B cell (primary cell): ENCODE measurements at regions not wholly inside any gene's neighbourhood (a gene's known extent, or its start where the extent isn't known, plus 50 kb on each side); places are given as distances from the start of the nearest gene placed in this dataset.

Source experiments
- ATAC-seq: fragments of 200-7000 bp; cut with Tn5 transposase; one replicate; pipeline ENCODE4 v1.10.0; 2021; ENCODE audit warnings: low read depth, mild to moderate bottlenecking, moderate number of reproducible peaks, moderate library complexity
- CTCF ChIA-PET: fragments of 350-600 bp; sonication (Branson Sonifier 250); formaldehyde crosslinking; loops from one replicate; lab custom pipeline; 2021; ENCODE audit warnings: antibody characterized with exemption, inconsistent platforms; lab: Charles Lee
- POLR2A ChIA-PET: fragments of 350-600 bp; sonication (Branson Sonifier 250); formaldehyde crosslinking; loops from one replicate; lab custom pipeline; 2021; ENCODE audit warnings: antibody characterized with exemption; lab: Charles Lee
- DNase-seq: peaks from one replicate; pipeline ENCODE4 v3.0.0; 2013
- H2AFZ ChIP-seq: 2 replicates; pipeline ENCODE4 v1.6.1; 2012; ENCODE audit warnings: mild to moderate bottlenecking, low read depth, low read length; ENCODE audit not compliant: insufficient read depth, poor library complexity, severe bottlenecking
- H3K27ac ChIP-seq, 2 donors: 1 replicate in 1 of 2; 2 replicates in 1 of 2; pipeline ENCODE4 v1.5.1; 2012 to 2013; ENCODE audit warnings: low read length in 2 of 2, mild to moderate bottlenecking in 2 of 2, moderate library complexity in 1 of 2
- H3K27me3 ChIP-seq, 4 experiments: fragments of 200-600 bp in 1 of 4; sonication (generic) in 1 of 4; replicated peaks in 1 of 4; 1 replicate in 2 of 4; 2 replicates in 2 of 4; pipeline versions ENCODE4 v1.6.1 to v1.7.0; 2013 to 2016; ENCODE audit warnings: low read length in 3 of 4, mild to moderate bottlenecking in 2 of 4, mixed read lengths in 1 of 4, moderate library complexity in 1 of 4; ENCODE audit not compliant: insufficient read depth in 4 of 4, control insufficient read depth in 3 of 4; ENCODE audit errors: control extremely low read depth in 1 of 4
- H3K36me3 ChIP-seq, 2 experiments: replicated peaks in 1 of 2; 1 replicate in 1 of 2; 2 replicates in 1 of 2; pipeline versions ENCODE4 v1.6.1 to v1.7.1; 2013; ENCODE audit warnings: low read length in 1 of 2; ENCODE audit not compliant: insufficient read depth in 2 of 2, control insufficient read depth in 1 of 2; ENCODE audit errors: control extremely low read depth in 1 of 2, extremely low read depth in 1 of 2
- H3K4me1 ChIP-seq, 2 donors: fragments of 200-600 bp in 1 of 2; sonication (generic) in 1 of 2; 1 replicate in 1 of 2; 2 replicates in 1 of 2; pipeline versions ENCODE4 v1.5.1 to v1.6.1; 2013 to 2017; ENCODE audit warnings: low read length in 2 of 2; ENCODE audit not compliant: control insufficient read depth in 2 of 2, insufficient read depth in 2 of 2
- H3K4me2 ChIP-seq: replicated peaks from 2 replicates; pipeline ENCODE3; 2012; ENCODE audit warnings: mild to moderate bottlenecking, low read depth, low read length; ENCODE audit not compliant: poor library complexity, severe bottlenecking
- H3K4me3 ChIP-seq, 5 experiments: fragments of 200-600 bp in 1 of 5; sonication (generic) in 1 of 5; 1 replicate in 3 of 5; 2 replicates in 2 of 5; pipeline versions ENCODE4 v1.5.1 to v1.7.0; 2011 to 2016; ENCODE audit warnings: low read length in 4 of 5, mild to moderate bottlenecking in 4 of 5, low read depth in 2 of 5, control low read depth in 1 of 5, moderate library complexity in 1 of 5; ENCODE audit not compliant: insufficient read depth in 1 of 5; ENCODE audit errors: control extremely low read depth in 1 of 5, extremely low read depth in 1 of 5
- H3K79me2 ChIP-seq: fragments of 200-600 bp; sonication (generic); one replicate; pipeline ENCODE4 v1.6.0; 2016; ENCODE audit warnings: low read length; ENCODE audit not compliant: control insufficient read depth, insufficient read depth
- H3K9ac ChIP-seq: fragments of 200-600 bp; sonication (generic); 2 replicates; pipeline ENCODE4 v1.6.1; 2017; ENCODE audit warnings: mild to moderate bottlenecking, low read length, moderate library complexity
- H3K9me3 ChIP-seq, 3 donors: one replicate each; pipeline versions ENCODE4 v1.6.1 to v1.7.1; 2013; ENCODE audit warnings: low read length in 2 of 3; ENCODE audit not compliant: control insufficient read depth in 2 of 3, insufficient read depth in 1 of 3; ENCODE audit errors: control extremely low read depth in 1 of 3
- H4K20me1 ChIP-seq: 2 replicates; pipeline ENCODE4 v1.6.0; 2012; ENCODE audit warnings: mild to moderate bottlenecking, low read length; ENCODE audit not compliant: insufficient read depth, control insufficient read depth, poor library complexity, severe bottlenecking
- H3K27ac Mint-ChIP-seq: one replicate; pipeline ENCODE4 v1.8.0; 2021; ENCODE audit warnings: mixed read lengths
- H3K27me3 Mint-ChIP-seq: one replicate; pipeline ENCODE4 v1.8.0; 2021; ENCODE audit warnings: mixed read lengths
- H3K4me1 Mint-ChIP-seq: one replicate; pipeline ENCODE4 v1.8.0; 2021; ENCODE audit warnings: mixed read lengths
- H3K4me3 Mint-ChIP-seq: one replicate; pipeline ENCODE4 v1.8.0; 2021; ENCODE audit warnings: mixed read lengths
- H3K9me3 Mint-ChIP-seq: one replicate; pipeline ENCODE4 v1.8.0; 2022; ENCODE audit warnings: mixed read lengths; ENCODE audit not compliant: insufficient read depth
- EZH2 ChIP-seq: IDR thresholded peaks from 2 replicates; pipeline ENCODE4 v1.6.1; 2012; ENCODE audit warnings: borderline replicate concordance, low read depth, mild to moderate bottlenecking, moderate library complexity, low read length; ENCODE audit not compliant: insufficient read depth, poor library complexity, severe bottlenecking
- WGBS: methylation state at CpG from one replicate; pipeline ENCODE4 v1.1.5; 2013; ENCODE audit warnings: missing lambda C conversion rate; ENCODE audit not compliant: insufficient coverage; 5-methylcytosine and 5-hydroxymethylcytosine counted together
- intact Hi-C: fragments of 100-400 bp; cut with micrococcal nuclease; formaldehyde crosslinking; loops from one replicate; pipeline ENCODE4 v1.10.0; 2022
- TF ChIP-seq, protein P1 (sequence below): fragments of 200-600 bp; IDR thresholded peaks from one replicate; pipeline ENCODE4 v1.8.0; 2022; ENCODE audit warnings: antibody characterized with exemption, mild to moderate bottlenecking

DNA sequence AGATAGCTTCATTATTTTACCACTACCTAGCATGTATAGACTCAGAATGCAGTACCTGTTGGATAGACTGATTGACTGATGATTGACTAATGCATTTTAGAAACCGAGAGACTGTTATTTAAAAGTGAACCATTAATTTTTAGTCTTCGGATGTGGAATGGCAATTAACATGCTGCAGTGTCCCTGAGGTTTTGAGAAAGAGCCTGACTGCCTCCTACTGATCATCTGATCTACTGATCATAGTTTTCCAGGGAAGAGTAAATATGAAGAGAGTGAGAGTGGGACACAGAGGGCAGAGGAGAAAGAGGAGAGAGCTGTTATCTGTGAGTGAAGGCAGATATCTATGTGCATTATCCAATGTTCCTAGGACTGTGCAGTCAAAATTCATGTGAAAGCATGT lies 764.7 kb downstream of the TRIML1 start:
- Mint-ChIP-seq H3K27ac (no peak overlapping the region), H3K27me3 (no peaks in the 10 kb centered on the region), H3K9me3 (peaks cover 5% of the 10 kb centered on the region), H3K4me3 (no peak overlapping the region), H3K4me1 (no peaks in the 10 kb centered on the region)
- Histone ChIP-seq H3K36me3 (no peaks in the 10 kb centered on the region), H4K20me1 (no peaks in the 10 kb centered on the region), H3K9ac (no peak overlapping the region), H3K27me3 (no peaks in the 10 kb centered on the region), H2AFZ (no peak overlapping the region), H3K4me2 (no peak overlapping the region), H3K4me1 (no peaks in the 10 kb centered on the region), H3K4me3 (no peak overlapping the region), H3K9me3 (peaks cover 0 to 7% (median 0%) of the 10 kb centered on the region in 3 donors), H3K27ac (no peak overlapping the region), H3K79me2 (no peaks in the 10 kb centered on the region)
- TF ChIP-seq EZH2 = no peak
- TF ChIP-seq, protein P1, sequence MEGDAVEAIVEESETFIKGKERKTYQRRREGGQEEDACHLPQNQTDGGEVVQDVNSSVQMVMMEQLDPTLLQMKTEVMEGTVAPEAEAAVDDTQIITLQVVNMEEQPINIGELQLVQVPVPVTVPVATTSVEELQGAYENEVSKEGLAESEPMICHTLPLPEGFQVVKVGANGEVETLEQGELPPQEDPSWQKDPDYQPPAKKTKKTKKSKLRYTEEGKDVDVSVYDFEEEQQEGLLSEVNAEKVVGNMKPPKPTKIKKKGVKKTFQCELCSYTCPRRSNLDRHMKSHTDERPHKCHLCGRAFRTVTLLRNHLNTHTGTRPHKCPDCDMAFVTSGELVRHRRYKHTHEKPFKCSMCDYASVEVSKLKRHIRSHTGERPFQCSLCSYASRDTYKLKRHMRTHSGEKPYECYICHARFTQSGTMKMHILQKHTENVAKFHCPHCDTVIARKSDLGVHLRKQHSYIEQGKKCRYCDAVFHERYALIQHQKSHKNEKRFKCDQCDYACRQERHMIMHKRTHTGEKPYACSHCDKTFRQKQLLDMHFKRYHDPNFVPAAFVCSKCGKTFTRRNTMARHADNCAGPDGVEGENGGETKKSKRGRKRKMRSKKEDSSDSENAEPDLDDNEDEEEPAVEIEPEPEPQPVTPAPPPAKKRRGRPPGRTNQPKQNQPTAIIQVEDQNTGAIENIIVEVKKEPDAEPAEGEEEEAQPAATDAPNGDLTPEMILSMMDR = no peak
- ATAC-seq (no peak), DNase-seq (no peak)
- WGBS = no CpG with 5 or more reads among the region's 2 CpGs
- ChIA-PET POLR2A (no interaction called here), CTCF (no interaction called here)
- intact Hi-C loops = no loop called here

DNA sequence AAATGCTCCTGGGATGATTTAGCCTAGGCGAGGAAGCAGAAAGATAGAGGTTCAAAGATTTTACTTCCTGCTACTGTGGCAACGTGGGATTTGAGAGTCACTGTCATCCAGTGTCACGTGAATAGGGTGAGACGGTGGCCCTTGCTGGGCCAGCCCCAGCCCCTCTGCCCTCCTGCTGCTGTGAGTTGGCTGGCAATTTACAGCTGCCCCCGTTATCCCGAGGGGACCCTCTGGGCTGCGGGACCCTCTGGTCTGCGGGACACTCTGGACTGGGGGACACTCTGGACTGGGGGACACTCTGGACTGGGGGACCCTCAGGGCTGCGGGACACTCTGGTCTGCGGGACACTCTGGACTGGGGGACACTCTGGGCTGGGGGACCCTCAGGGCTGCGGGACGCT lies 765.4 kb downstream of the TRIML1 start:
- Histone ChIP-seq H3K4me1 (no peaks in the 10 kb centered on the region), H3K9ac (no peak overlapping the region), H4K20me1 (no peaks in the 10 kb centered on the region), H3K4me3 (no peak overlapping the region), H3K27me3 (no peaks in the 10 kb centered on the region), H3K79me2 (no peaks in the 10 kb centered on the region), H2AFZ (no peak overlapping the region), H3K9me3 (peaks cover 0 to 7% (median 0%) of the 10 kb centered on the region in 3 donors), H3K27ac (no peak overlapping the region), H3K4me2 (no peak overlapping the region), H3K36me3 (no peaks in the 10 kb centered on the region)
- H3K27me3 Mint-ChIP-seq = no peaks in the 10 kb centered on the region
- H3K4me3 Mint-ChIP-seq = no peak overlapping the region
- H3K9me3 Mint-ChIP-seq = peaks cover 5% of the 10 kb centered on the region
- no peak for DNase-seq
- ChIA-PET CTCF (no interaction called here), POLR2A (no interaction called here)
- TF ChIP-seq, protein P1 = no peak
- no peak for TF ChIP-seq EZH2
- H3K4me1 Mint-ChIP-seq = no peaks in the 10 kb centered on the region
- intact Hi-C loops = no loop called here
- no peak for ATAC-seq
- 86% methylated on average over 10 of the region's 12 CpGs for WGBS
- no peak overlapping the region for H3K27ac Mint-ChIP-seq
